ENCODE measurements at regions not wholly inside any gene's neighbourhood (a gene's known extent, or its start where the extent isn't known, plus 50 kb on each side); places are given as distances from the start of the nearest gene placed in this dataset.

GRCh38 chr4:121551271-121551670, 145.5 kb downstream of the ANXA5 start:
- no peak for TF ChIP-seq CTCF (conservative IDR thresholded peaks at IDR 0.05; ENCODE audit: low read depth in 2 of 2)
- no peak for TF ChIP-seq REST (IDR thresholded peaks at IDR 0.05; ENCODE audit: unreplicated experiment)
- TF ChIP-seq EZH2 (IDR thresholded peaks at IDR 0.05; ENCODE audit: low read depth, unreplicated experiment) = no peak
- no peak for TF ChIP-seq POLR2AphosphoS5 (IDR thresholded peaks at IDR 0.05; ENCODE audit: low read depth)
- TF ChIP-seq EZH2phosphoT487 (IDR thresholded peaks at IDR 0.05; ENCODE audit: unreplicated experiment) = no peak
- TF ChIP-seq CREB1 (CRISPR knock-in tag; IDR thresholded peaks at IDR 0.05; ENCODE audit: low read depth) = no peak
- TF ChIP-seq JUNB (IDR thresholded peaks at IDR 0.05; ENCODE audit: unreplicated experiment) = no peak
- TF ChIP-seq ZNF114 (CRISPR knock-in tag; IDR thresholded peaks at IDR 0.05) = no peak
- no peak for TF ChIP-seq STAT1 (IDR thresholded peaks at IDR 0.05; ENCODE audit: unreplicated experiment)

Data from GM23338 (cell line).